Retina (tissue), 1 donor: ENCODE measurements at regions not wholly inside any gene's neighbourhood (a gene's known extent, or its start where the extent isn't known, plus 50 kb on each side); places are given as distances from the start of the nearest gene placed in this dataset.

Experiments used
- DNase-seq: peaks from one replicate; pipeline ENCODE4 v3.0.0-alpha.2; 2016

- no peak for DNase-seq
Observed at GRCh38 chr2:38170733-38171132, 94.8 kb upstream of the CYP1B1 start.

- DNase-seq, result no peak
Observed at GRCh38 chr2:38170067-38170466, 94.1 kb upstream of the CYP1B1 start.

DNA sequence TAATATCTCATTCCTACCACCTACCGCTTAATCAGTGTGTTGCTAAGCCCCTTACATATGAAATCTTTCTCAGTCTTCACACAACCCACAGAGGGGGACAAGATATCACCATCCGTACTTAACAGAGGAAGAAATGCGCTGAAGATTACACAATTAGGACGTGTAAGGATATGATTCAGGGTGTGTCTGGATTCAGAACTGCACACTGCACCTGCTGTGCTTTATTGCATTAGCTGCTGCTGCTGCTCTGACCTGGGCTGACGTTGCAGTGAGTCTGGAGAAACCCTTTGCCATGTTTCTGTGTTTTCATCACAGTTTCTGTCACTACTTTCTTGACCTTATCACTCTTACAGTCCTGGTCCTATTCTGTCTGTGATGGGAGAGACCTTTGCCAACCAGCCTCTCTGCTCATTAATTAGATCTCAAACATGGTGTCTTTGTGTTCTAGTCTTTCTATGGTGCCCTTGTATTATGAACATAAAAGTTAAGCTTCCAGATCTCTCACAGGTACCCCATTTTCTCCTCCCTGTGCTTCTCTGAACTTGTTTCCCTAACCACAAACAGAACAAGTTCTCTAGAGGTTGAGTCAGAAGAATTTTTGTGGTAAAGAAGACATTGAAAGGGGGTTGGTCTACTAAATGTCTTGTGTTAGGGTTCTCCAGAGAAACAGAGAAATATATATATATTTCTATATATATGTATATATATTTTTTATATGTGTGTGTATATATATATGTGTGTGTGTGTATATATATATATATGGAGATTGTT, 92.9 kb upstream of the CYP1B1 start:
- no peak for DNase-seq

DNA sequence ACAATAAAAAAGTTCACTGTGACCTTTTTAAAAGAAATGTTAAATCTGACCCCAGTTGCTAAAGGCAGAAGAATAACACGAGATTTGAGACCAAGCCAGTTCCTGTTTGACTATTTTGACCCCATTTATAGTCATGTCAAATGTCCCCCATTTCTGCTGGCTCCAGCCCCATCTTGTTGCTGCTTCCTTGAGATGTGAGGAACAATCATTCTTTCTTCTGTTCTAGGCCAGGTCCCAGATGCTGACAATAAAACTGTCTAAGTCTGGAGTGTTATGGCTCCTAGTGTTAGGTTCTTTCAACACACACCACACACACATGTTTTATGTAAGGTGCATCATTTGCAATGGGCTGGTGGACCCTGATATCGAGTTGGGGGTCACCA, 92.0 kb upstream of the CYP1B1 start:
- DNase-seq, result no peak

DNA sequence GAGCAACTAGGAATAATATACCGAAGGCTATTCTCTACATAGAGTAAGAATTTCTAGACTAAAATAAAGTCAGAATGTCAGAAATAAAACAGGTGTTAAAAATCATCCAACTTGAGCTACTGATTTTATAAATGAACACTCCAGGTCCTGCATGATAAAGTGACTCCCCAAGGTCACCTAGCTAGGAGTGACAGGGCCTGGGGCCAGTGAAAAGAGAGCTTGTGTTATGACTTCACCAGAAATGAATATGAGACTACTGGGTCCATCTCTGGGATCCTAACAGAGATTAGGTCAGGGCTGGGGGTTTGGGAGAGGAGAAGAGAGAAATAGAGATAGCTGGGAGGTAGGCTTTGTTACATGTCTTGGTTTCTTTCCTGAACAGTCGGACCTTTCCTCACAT, 89.7 kb upstream of the CYP1B1 start:
- no peak for DNase-seq

- DNase-seq, result no peak
Observed at GRCh38 chr2:38164881-38165280, 88.9 kb upstream of the CYP1B1 start.

- no peak for DNase-seq
Observed at GRCh38 chr2:38163579-38163978, 87.6 kb upstream of the CYP1B1 start.

DNA sequence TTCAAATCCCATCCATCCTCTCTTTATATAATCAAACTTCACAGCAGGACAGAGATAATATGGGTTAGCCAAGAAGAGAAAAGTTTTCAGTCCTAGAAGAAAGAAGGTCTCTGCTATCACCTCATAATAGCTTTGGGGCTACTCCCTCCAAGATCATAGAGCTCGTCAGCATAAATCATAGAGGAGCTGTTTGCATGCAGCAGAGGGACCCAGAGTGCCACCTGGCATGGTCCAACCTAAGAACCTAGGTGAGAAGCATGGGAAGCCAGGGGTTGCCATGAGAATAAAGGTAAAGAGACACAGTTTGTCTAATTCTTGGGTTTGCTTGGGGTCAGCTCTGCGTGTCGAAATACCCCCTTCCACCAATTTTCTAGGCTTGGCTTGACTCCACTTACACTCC, 87.1 kb upstream of the CYP1B1 start:
- no peak for DNase-seq

GRCh38 chr2:38160516-38160915, 84.6 kb upstream of the CYP1B1 start:
- no peak for DNase-seq

- DNase-seq, result no peak
Observed at GRCh38 chr2:38159597-38159996, 83.6 kb upstream of the CYP1B1 start.

GRCh38 chr2:38159191-38159590, 83.2 kb upstream of the CYP1B1 start:
- no peak for DNase-seq

- DNase-seq, result no peak
Observed at GRCh38 chr2:38158378-38159118, 82.6 kb upstream of the CYP1B1 start.

GRCh38 chr2:38156436-38156835, 80.5 kb upstream of the CYP1B1 start:
- no peak for DNase-seq

- no peak for DNase-seq
Observed at GRCh38 chr2:38155015-38155414, 79.1 kb upstream of the CYP1B1 start.

GRCh38 chr2:38154395-38154794, 78.4 kb upstream of the CYP1B1 start:
- no peak for DNase-seq

DNA sequence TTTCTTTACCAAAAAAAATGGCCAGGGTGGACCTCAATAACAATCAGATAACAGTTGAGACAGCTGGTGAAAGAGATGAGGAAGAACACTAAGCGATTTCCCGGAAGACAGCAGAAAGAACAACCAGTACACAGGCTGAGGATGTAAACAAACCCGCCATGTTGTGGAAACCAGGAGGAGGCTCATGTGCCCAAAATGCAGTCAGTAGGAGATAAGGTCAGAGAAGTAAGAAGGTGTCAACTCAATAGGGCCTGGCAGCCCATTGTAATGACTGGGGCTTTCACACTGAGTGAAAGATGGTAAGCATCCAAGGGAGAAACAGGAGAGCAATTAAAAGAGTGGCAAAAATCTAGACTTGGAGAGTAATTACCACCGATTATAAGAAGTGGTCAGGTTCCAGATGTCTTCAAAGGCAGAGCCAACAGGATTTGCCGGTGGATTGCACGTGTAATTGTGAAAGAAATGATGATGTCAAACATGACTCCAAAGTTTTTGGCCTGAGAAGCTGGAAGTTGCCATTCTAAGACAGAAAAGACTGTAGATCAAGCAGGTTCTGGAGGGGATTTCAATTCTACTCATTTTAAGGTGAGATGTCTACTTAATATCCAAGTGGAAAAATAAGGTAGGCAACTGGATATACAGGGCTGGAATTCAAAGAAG, 77.7 kb upstream of the CYP1B1 start:
- DNase-seq, result no peak

GRCh38 chr2:38152913-38153312, 77.0 kb upstream of the CYP1B1 start:
- DNase-seq, result no peak

- DNase-seq, result no peak
Observed at GRCh38 chr2:38152035-38152434, 76.1 kb upstream of the CYP1B1 start.

GRCh38 chr2:38149531-38149930, 73.6 kb upstream of the CYP1B1 start:
- DNase-seq, result no peak

GRCh38 chr2:38148501-38148900, 72.5 kb upstream of the CYP1B1 start:
- no peak for DNase-seq

GRCh38 chr2:38147333-38148121, 71.6 kb upstream of the CYP1B1 start:
- DNase-seq, result no peak

DNA sequence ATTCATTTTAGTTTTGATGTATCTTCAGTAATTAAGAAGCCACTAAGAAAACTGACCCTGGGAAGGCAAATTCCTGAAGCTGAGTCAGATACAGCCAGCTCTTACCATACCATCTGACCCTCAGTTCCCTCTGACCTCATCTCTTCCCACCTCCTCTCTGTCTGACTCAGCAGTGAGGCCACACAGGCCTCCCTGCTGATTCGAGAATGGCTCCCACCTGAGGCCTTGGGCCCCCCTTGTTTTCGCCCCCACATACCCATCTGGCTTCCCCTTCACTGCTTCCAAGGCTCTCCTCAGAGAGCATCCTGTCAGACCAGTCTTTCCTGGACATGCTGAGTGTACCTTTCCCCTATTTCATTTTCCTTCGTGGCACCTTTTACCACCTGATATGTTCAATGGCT, 71.0 kb upstream of the CYP1B1 start:
- DNase-seq, result no peak

GRCh38 chr2:38146275-38146906, 70.4 kb upstream of the CYP1B1 start:
- DNase-seq, result no peak
